ENCODE measurements at regions not wholly inside any gene's neighbourhood (a gene's known extent, or its start where the extent isn't known, plus 50 kb on each side); places are given as distances from the start of the nearest gene placed in this dataset.

- TF ChIP-seq CEBPB (IDR thresholded peaks at IDR 0.05), result no peak
- TF ChIP-seq RAD21 (IDR thresholded peaks at IDR 0.05; ENCODE audit: low read depth), result no peak
- no peak for TF ChIP-seq REST (IDR thresholded peaks at IDR 0.05; ENCODE audit: low read depth)
- TF ChIP-seq EGR1 (IDR thresholded peaks at IDR 0.05), result no peak
- no peak for TF ChIP-seq TCF12 (IDR thresholded peaks at IDR 0.05; ENCODE audit: low read depth)
- TF ChIP-seq MAX (IDR thresholded peaks at IDR 0.05), result no peak
Observed at GRCh38 chr10:92761571-92761970, 71.8 kb downstream of the HHEX start.
